ENCODE measurements at regions not wholly inside any gene's neighbourhood (a gene's known extent, or its start where the extent isn't known, plus 50 kb on each side); places are given as distances from the start of the nearest gene placed in this dataset.

- Histone ChIP-seq H4K20me1 (replicated peaks in 1 of 2; ENCODE audit: control insufficient read depth in 1 of 2, insufficient read depth in 2 of 2, low read length in 2 of 2) (peaks cover 0 to 2% of the 10 kb centered on the region in 2 experiments), H3K56ac (replicated peaks; ENCODE audit: insufficient read length, low read depth, low read length) (no peak overlapping the region), H3K23me2 (ENCODE audit: low read depth, low read length) (peaks cover 5% of the 10 kb centered on the region; the same call in 1 of the 2 replicates), H3K4me3 (ENCODE audit: extremely low read depth in 1 of 4, insufficient read depth in 2 of 4, low read depth in 3 of 4, low read length in 4 of 4) (no peak overlapping the region), H3K9me3 (ENCODE audit: insufficient read depth in 2 of 2, low read depth in 1 of 2, low read length in 1 of 2) (no peaks in the 10 kb centered on the region), H4K8ac (ENCODE audit: extremely low read depth, insufficient read depth, low read length) (no peak overlapping the region), H2BK15ac (ENCODE audit: low read length) (no peak overlapping the region), H3K9ac (replicated peaks in 1 of 4; ENCODE audit: extremely low read depth in 1 of 4, low read depth in 3 of 4, low read length in 3 of 4) (no peak overlapping the region), H2BK120ac (replicated peaks; ENCODE audit: low read depth, low read length) (no peak overlapping the region), H3K79me2 (ENCODE audit: control insufficient read depth in 1 of 2, insufficient read depth in 2 of 2, low read length in 2 of 2) (no peaks in the 10 kb centered on the region), H3K27me3 (replicated peaks in 1 of 4; ENCODE audit: control insufficient read depth in 3 of 4, extremely low read depth in 1 of 4, insufficient read depth in 3 of 4, low read length in 3 of 4) (no peaks in the 10 kb centered on the region), H2BK12ac (ENCODE audit: low read depth, low read length) (no peak overlapping the region), H2BK20ac (ENCODE audit: low read length) (no peak overlapping the region), H2AFZ (ENCODE audit: low read length) (no peak overlapping the region), H4K5ac (ENCODE audit: insufficient read length, low read depth, low read length) (no peak overlapping the region), H3K79me1 (ENCODE audit: low read depth, low read length) (no peaks in the 10 kb centered on the region), H3K18ac (ENCODE audit: extremely low read depth, low read length) (no peak overlapping the region), H3K4me1 (replicated peaks in 1 of 4; ENCODE audit: control insufficient read depth in 3 of 4, insufficient read depth in 4 of 4, low read length in 3 of 4) (no peaks in the 10 kb centered on the region), H3K23ac (ENCODE audit: insufficient read length) (no peak overlapping the region), H3K4ac (replicated peaks; ENCODE audit: insufficient read length, low read depth, low read length) (no peak overlapping the region), H3K36me3 (ENCODE audit: control insufficient read depth in 2 of 4, insufficient read depth in 4 of 4, low read length in 3 of 4) (no peaks in the 10 kb centered on the region), H2AK5ac (ENCODE audit: low read depth, low read length) (no peak overlapping the region), H3K14ac (ENCODE audit: insufficient read length) (no peak overlapping the region), H3K4me2 (ENCODE audit: insufficient read depth in 1 of 2, low read depth in 2 of 2, low read length in 2 of 2) (no peak overlapping the region), H4K91ac (replicated peaks; ENCODE audit: insufficient read length, low read length) (no peak overlapping the region), H3K27ac (ENCODE audit: low read depth, low read length) (no peak overlapping the region), H2BK5ac (ENCODE audit: low read depth, low read length) (no peak overlapping the region)
- DNase-seq (ENCODE audit: low read depth in 1 of 2, low spot score in 2 of 2) (no peak), FAIRE-seq (no peak)
- 80% methylated on average over 3 of the region's 3 CpGs; no CpG with 5 or more reads in 1 of the 2 experiments for WGBS, 2 experiments (ENCODE audit: extremely low coverage in 1 of 2, insufficient coverage in 1 of 2, insufficient read length in 1 of 2, insufficient replicate concordance in 2 of 2, low coverage in 1 of 2, low lambda C conversion rate in 2 of 2, missing lambda C conversion rate in 1 of 2)
- CTCF ChIA-PET (ENCODE audit: partially characterized antibody), result interaction anchor here (1.1 to 1.6 kb wide), 4 partner anchors 10 to 115 kb away, joined by 3 to 4 read pairs (median 3); no protein-coding TSS in a partner anchor
- no peak for TF ChIP-seq MAX (IDR thresholded peaks at IDR 0.05)
- TF ChIP-seq TBP (IDR thresholded peaks at IDR 0.05; ENCODE audit: low read depth, low read length), result no peak
- TF ChIP-seq RAD21 (IDR thresholded peaks at IDR 0.05 in 1 of 2, conservative IDR thresholded peaks at IDR 0.05 in 1 of 2; ENCODE audit: low read depth in 2 of 2, low read length in 2 of 2), result no peak
- TF ChIP-seq CEBPB (IDR thresholded peaks at IDR 0.05; ENCODE audit: low read depth, low read length), result no peak
- no peak for TF ChIP-seq KDM1A (IDR thresholded peaks at IDR 0.05; ENCODE audit: borderline replicate concordance, low read length)
- no peak for TF ChIP-seq CREB1 (IDR thresholded peaks at IDR 0.05)
- no peak for TF ChIP-seq FOSL1 (IDR thresholded peaks at IDR 0.05; ENCODE audit: insufficient read depth, low read depth, low read length)
- TF ChIP-seq POLR2A (IDR thresholded peaks at IDR 0.05; ENCODE audit: control extremely low read depth in 1 of 2, low read depth in 2 of 2, low read length in 2 of 2), result no peak
- no peak for TF ChIP-seq NRF1 (IDR thresholded peaks at IDR 0.05; ENCODE audit: low read depth, low read length)
- TF ChIP-seq CHD1 (IDR thresholded peaks at IDR 0.05; ENCODE audit: low read depth, low read length), result no peak
- TF ChIP-seq KDM5A (IDR thresholded peaks at IDR 0.05; ENCODE audit: low read length), result no peak
- no peak for TF ChIP-seq ASH2L (IDR thresholded peaks at IDR 0.05; ENCODE audit: low read length)
- no peak for TF ChIP-seq SP1 (IDR thresholded peaks at IDR 0.05; ENCODE audit: low read depth, low read length)
- TF ChIP-seq SRF (IDR thresholded peaks at IDR 0.05; ENCODE audit: low read depth, low read length), result no peak
- TF ChIP-seq RBBP5 (IDR thresholded peaks at IDR 0.05; ENCODE audit: borderline replicate concordance, low read depth, low read length), result no peak
- POLR2A ChIA-PET (ENCODE audit: partially characterized antibody), result no interaction called here
These were observed 111.1 kb downstream of the GADD45G start for GRCh38 chr9:89715881-89716280.

Data from H1 (cell line).